ENCODE measurements at regions not wholly inside any gene's neighbourhood (a gene's known extent, or its start where the extent isn't known, plus 50 kb on each side); places are given as distances from the start of the nearest gene placed in this dataset.

DNA sequence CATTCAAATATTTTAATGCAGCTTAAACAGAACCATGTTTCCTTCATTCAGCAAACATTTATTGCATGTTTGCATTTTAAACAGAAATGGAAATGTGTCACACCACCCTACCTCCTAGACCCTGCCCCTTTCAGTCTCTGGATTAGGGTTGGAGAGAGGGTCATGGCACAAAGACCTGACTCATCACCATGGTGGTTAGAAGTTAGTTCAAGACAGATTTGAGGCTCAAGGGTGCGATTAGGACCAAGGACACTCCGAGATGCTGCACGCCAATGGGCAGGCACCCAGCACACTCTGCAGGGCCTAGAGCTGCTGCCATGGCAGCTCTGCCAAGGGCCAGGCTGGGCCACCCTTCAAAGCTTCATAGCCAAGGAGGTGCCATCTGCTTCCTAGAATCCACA lies 86.9 kb downstream of the NAV1 start:
- no peak for DNase-seq
- H3K27me3 Mint-ChIP-seq: no peaks in the 10 kb centered on the region
- no peak for ATAC-seq
- no peaks in the 10 kb centered on the region for H3K4me1 Mint-ChIP-seq
- H3K9me3 Mint-ChIP-seq: no peaks in the 10 kb centered on the region
- H3K27ac Mint-ChIP-seq: no peak overlapping the region
- no peak overlapping the region for H3K4me3 Mint-ChIP-seq

DNA sequence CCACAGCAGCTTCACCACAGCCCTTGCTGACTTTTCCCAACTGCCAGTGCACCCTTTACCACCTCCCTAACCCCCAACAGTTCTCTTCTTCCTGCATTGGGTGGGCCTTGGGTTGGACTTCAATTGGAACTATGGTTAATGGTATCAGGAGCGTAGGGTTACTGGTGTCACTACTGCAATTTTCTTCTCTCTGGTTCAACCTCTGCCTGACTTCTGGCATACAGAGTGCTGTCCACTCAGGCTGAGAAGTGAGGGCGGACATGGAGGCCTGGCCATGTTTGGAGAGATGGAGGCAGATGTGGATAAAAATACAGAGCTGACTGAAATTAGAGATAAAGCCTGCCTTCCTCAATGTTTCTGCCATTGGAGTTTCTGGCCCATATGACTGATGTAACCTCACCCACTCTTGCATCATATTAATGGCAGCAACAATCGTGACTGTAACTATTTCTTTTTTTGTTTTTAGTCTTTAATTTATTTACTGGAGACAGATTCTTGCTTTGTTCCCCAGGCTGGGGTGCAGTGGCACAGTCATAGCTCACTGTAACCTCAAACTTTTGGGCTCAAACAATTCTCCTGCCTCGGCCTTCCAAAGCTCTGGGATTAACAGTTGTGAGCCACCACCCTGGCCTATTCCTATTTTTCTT lies 87.8 kb downstream of the NAV1 start:
- Mint-ChIP-seq H3K4me1 (no peaks in the 10 kb centered on the region), H3K27ac (peak overlapping the region in 1 of 2 donors; percentile 77), H3K27me3 (no peaks in the 10 kb centered on the region), H3K9me3 (no peaks in the 10 kb centered on the region), H3K4me3 (no peak overlapping the region)
- DNase-seq (no peak), ATAC-seq (no peak)

DNA sequence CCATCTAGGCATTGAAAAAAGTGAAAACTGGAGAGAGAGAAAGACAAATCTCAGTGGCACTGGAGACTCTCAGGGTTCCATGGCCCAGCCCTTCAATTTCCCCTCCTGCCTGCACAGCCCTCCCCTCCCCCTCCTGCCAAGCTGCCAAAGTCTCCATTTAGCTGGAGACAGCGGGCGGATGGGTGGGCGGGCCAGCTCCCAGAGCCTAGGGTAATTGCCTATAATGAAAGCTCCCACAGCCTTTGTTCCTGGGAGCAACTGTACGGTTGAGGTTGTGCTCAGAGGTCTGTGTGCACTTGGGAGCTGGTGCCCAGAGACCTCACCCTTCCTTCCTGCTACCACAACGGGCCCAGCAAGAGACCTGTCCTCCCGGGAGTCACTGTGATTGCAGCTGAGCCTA lies 89.6 kb downstream of the NAV1 start:
- no peak overlapping the region for H3K27ac Mint-ChIP-seq
- no peak overlapping the region for H3K4me3 Mint-ChIP-seq
- DNase-seq (no peak), ATAC-seq (no peak)
- H3K4me1 Mint-ChIP-seq: no peaks in the 10 kb centered on the region
- H3K27me3 Mint-ChIP-seq: no peaks in the 10 kb centered on the region
- H3K9me3 Mint-ChIP-seq: no peaks in the 10 kb centered on the region

DNA sequence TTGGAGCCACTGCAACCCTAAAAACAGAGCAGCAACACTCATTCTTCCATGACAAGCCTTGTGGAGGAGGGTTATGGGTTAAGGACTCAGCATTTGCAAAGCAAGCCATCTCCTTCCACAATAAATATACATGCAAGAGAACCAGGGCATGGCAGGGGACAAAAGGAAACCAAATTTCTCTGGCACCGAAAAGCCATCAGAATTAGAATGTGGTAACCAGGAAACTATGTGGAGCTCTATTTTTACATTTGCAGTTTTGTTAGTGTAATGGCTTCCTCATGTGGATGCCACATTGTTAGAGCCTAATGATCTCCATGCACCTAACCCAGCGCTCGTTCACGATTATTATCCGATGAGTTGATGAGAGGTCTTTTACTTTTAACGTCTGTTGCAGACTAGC lies 91.7 kb downstream of the NAV1 start:
- DNase-seq: no peak
- H3K9me3 Mint-ChIP-seq: no peaks in the 10 kb centered on the region
- ATAC-seq: no peak
- no peak overlapping the region for H3K27ac Mint-ChIP-seq
- H3K4me1 Mint-ChIP-seq: no peaks in the 10 kb centered on the region
- H3K4me3 Mint-ChIP-seq: no peak overlapping the region
- no peaks in the 10 kb centered on the region for H3K27me3 Mint-ChIP-seq

DNA sequence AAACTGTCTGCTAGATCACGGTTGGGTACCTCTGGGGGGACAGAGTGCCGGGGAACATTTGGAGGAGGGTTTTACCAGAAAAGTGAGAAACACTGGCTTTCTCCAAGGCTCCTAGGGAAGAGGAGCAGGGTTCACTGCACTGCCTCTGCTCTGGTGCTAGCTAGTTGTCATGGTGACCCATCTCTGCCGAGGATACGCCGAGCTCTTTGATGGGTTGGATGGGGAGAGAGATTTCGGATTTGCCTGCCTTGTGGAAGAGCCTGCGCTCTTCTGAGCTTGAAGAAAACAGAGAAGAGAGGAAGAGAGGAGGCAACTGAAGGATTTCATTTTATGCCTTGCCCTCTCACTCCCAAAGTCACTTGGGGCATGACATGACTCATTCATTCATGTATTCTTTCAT lies 92.1 kb downstream of the NAV1 start:
- no peaks in the 10 kb centered on the region for H3K27me3 Mint-ChIP-seq
- ATAC-seq: no peak
- no peaks in the 10 kb centered on the region for H3K4me1 Mint-ChIP-seq
- no peaks in the 10 kb centered on the region for H3K9me3 Mint-ChIP-seq
- DNase-seq: no peak
- no peak overlapping the region for H3K4me3 Mint-ChIP-seq
- peak overlapping the region in 1 of 2 donors; percentile 7 for H3K27ac Mint-ChIP-seq

DNA sequence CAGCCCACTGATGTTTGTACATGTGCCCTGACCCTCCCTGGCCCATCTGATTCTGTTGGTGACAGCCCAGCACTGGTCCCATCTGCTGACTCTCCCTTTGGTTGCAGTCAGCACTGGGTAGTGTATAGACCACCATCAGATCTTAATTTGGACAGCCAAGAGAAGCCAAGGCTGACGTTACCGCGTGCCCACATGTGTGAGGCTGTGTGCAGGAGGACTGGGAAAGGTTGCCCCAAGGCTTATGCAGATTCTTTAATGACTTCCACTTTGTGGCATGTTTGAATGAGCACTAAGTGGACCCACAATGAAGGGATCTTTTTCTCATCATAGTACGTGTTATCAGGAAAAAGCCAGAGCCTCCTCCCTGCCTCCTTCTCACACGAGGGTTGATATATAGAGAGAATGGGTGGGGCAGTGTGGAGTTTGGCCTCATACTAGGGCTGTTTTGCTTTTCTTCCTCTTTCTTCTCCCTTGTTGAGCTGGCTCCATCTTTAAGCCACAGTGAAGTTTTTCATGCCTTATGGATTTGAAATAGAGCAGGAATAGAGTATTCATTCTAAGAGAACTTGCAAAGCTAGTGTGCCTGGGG lies 93.5 kb downstream of the NAV1 start:
- no peaks in the 10 kb centered on the region for H3K4me1 Mint-ChIP-seq
- H3K9me3 Mint-ChIP-seq: no peaks in the 10 kb centered on the region
- H3K27me3 Mint-ChIP-seq: no peaks in the 10 kb centered on the region
- H3K4me3 Mint-ChIP-seq: no peak overlapping the region
- ATAC-seq (no peak), DNase-seq (no peak)
- no peak overlapping the region for H3K27ac Mint-ChIP-seq

DNA sequence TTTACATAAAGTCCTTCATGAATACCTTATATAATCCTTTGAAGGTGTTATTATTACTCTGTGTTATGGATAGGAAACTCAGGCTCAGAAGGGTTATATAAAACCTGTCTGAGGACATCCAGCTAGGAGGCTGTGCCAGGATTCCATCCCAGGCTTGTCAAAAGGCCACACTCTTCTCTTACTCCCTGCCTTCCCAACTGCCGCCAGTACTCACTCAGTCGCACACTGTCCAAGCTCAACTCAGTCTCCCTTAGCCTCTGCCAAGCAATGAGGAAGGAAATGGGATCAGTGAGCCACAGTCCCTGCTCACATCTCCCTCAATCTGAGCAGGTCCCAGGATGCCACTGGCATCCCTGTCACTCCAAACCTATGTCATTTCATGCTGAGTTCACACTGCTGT lies 94.4 kb downstream of the NAV1 start:
- no peak for DNase-seq
- no peaks in the 10 kb centered on the region for H3K9me3 Mint-ChIP-seq

DNA sequence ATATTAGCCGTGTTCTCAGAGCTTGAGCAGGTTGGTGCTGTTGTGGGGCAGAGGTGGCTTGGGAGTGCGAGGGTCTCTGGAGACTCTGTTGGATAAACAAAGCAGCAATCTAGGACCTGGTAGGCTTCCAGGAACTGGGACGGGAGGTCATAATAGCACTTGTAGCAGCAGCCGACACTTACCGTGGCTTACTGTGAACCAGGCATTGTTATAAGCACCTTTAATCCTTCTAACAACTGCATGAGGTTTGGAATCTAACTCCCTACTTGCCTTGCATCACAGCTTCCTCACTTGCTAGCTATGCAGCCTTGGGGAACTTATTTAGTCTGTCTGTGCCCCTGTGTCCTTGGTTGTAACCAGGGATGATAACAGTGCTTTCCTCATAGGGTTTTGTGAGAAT lies 94.9 kb downstream of the NAV1 start:
- no peak for ATAC-seq
- H3K27ac Mint-ChIP-seq: no peak overlapping the region
- no peaks in the 10 kb centered on the region for H3K9me3 Mint-ChIP-seq
- H3K4me1 Mint-ChIP-seq: no peaks in the 10 kb centered on the region
- H3K27me3 Mint-ChIP-seq: no peaks in the 10 kb centered on the region
- DNase-seq: no peak
- H3K4me3 Mint-ChIP-seq: no peak overlapping the region

More for the DNA sequence above, 94.4 kb downstream of the NAV1 start:
- Mint-ChIP-seq H3K27ac (no peak overlapping the region), H3K4me1 (no peaks in the 10 kb centered on the region), H3K4me3 (no peak overlapping the region), H3K27me3 (no peaks in the 10 kb centered on the region)
- ATAC-seq: no peak

DNA sequence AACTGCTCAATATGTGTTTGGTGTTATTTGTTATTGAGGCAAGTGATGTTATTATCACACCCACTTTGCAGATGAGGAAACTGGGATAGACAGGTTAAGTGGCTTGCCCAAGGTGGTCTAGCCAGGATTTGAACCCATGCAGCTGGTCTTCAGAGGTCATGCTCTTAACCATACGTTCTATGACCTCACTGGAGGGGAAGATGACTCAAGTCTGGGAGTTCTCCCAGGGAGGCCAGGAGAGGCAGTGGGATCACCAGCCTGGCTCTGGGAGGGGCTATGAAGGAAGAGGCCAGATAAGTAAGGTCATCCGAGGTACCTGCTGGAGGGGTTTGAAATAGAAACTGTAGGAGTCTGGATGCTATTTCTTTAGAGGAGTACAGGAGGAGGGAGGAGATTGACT lies 95.3 kb downstream of the NAV1 start:
- no peaks in the 10 kb centered on the region for H3K27me3 Mint-ChIP-seq
- no peak for DNase-seq
- H3K9me3 Mint-ChIP-seq: no peaks in the 10 kb centered on the region

DNA sequence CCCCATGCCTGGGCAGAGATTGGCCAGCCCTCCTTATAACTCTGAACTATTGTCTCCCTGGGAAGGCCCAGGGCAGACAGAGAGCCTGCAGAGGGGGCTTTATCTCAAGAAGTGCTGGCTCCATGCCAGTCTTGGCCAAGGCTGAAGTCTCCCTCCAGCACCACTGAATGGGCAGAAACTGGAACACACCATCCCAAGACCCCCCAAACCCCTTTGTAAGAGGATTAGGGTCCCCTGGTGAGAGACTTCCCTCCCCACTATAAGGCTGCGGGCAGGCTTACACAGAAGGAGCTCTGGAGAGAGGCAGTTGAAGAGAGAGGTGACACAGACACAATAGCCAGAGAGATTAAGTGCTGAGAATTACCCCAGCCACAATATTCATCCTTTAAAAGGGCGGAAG lies 97.2 kb downstream of the NAV1 start:
- no peak for ATAC-seq
- no peaks in the 10 kb centered on the region for H3K4me1 Mint-ChIP-seq
- no peaks in the 10 kb centered on the region for H3K27me3 Mint-ChIP-seq
- no peaks in the 10 kb centered on the region for H3K9me3 Mint-ChIP-seq
- DNase-seq: no peak
- H3K27ac Mint-ChIP-seq: no peak overlapping the region
- H3K4me3 Mint-ChIP-seq: no peak overlapping the region

More for the DNA sequence above, 95.3 kb downstream of the NAV1 start:
- no peaks in the 10 kb centered on the region for H3K4me1 Mint-ChIP-seq
- H3K4me3 Mint-ChIP-seq: no peak overlapping the region
- no peak overlapping the region for H3K27ac Mint-ChIP-seq
- ATAC-seq: no peak

DNA sequence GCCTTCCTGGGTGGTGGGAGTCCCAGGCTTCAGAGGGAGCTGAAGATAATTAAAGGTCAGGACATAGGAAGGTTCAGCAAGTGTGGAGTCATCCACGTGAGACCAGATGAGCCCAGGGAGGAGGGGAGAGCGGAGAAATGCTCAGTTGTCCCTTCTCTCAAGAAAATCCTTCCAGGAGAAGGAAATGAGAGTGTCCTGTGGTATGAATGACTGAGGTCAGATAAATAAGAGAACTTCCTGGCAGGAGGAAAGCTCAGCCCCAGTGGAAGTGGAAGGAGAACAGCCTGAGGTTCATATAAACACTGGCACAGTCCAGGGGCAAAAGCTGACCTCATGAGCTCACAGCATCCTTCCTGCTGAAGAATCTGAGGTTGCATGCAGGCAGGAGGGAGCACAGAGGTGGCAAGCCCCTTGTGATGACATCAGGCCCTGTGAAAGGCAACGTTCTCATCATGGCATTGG lies 97.6 kb downstream of the NAV1 start:
- no peak for DNase-seq
- H3K4me3 Mint-ChIP-seq: no peak overlapping the region
- no peaks in the 10 kb centered on the region for H3K9me3 Mint-ChIP-seq
- no peak overlapping the region for H3K27ac Mint-ChIP-seq
- no peaks in the 10 kb centered on the region for H3K4me1 Mint-ChIP-seq
- no peak for ATAC-seq
- H3K27me3 Mint-ChIP-seq: no peaks in the 10 kb centered on the region

DNA sequence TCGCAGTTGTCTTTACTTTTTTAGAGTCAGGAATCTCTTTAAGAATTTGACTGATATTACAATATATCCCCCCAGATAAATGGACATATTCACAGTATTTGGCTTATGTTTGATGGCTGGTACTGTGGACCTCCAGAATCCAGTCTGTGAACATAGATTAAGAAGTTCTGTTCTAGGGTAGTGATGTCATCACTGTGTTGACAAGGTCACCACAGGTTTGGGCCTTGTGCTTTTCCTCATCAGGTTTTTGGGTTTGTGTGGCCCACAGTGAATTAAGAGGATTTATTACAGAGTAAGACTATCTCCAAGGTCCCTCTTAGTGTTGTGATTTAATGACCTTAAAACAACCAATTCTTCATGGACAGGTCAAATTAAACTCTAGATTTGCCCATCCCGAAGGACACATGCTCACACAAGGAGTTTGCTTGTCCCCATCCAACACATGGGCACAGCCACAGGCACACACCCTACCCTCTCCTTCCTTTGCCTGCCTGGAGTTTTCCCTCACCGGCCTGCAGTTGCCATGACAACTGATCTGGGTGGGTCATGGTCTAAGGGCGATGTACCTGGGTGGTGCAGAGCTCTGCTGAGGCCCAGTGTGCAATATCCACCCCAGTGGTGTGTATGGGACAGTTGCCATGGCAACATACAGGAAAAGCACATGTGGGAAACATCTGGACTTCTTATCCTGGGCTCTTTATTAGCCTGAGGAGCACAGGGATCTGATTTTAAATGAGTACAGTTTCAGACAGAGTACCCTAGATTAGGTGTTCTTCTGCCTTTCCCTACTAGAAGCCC lies 98.6 kb downstream of the NAV1 start:
- no peaks in the 10 kb centered on the region for H3K4me1 Mint-ChIP-seq
- DNase-seq: no peak

DNA sequence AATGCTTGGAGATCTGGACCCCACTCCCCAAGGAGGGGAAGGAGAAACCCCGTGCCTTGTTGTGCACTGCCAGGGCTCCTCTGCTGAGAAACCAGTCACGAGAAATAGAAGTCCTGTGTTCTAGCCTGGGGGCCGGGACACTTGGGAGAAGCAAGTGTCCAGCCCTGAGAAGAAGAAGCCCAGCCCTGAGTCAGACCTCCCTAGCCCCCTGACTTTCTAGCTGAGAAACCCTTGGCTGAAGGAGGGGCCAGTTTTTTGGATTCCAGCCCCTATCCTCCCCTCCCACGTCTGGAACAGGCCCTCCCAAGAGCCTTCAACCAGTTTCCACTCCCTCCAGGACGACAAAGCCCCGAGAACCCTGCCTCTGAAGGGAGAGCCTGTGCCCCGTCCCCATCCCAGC lies 100.5 kb downstream of the NAV1 start:
- H3K4me1 Mint-ChIP-seq: no peaks in the 10 kb centered on the region
- no peak overlapping the region for H3K4me3 Mint-ChIP-seq
- H3K27me3 Mint-ChIP-seq: peaks cover 15% of the 10 kb centered on the region
- ATAC-seq (no peak), DNase-seq (no peak)
- no peaks in the 10 kb centered on the region for H3K9me3 Mint-ChIP-seq
- no peak overlapping the region for H3K27ac Mint-ChIP-seq

More for the DNA sequence above, 98.6 kb downstream of the NAV1 start:
- Mint-ChIP-seq H3K4me3 (no peak overlapping the region), H3K9me3 (no peaks in the 10 kb centered on the region), H3K27ac (no peak overlapping the region), H3K27me3 (no peaks in the 10 kb centered on the region)
- ATAC-seq: no peak

DNA sequence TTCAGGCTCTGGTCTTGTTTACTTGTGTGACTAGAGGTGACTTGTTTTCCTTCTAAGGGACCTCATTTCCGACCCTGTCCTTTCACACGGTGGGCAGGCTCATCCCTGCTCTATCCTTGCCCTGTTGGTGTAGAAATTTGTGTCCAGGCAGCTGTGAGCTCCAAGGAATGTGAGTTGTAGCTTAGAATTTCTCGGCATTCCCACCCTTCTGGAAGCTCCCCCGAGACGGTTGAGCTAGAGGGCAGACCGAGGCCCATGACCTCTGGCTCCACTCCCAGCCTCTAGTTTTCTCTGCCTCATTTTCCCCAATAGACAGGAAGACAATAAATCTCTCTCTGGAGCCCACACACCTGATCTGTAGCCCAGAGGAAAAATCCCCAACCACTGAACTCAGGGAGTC lies 100.9 kb downstream of the NAV1 start:
- H3K27ac Mint-ChIP-seq: peak overlapping the region in 1 of 2 donors; percentile 29
- H3K9me3 Mint-ChIP-seq: no peaks in the 10 kb centered on the region
- H3K27me3 Mint-ChIP-seq: peaks cover 15% of the 10 kb centered on the region
- H3K4me3 Mint-ChIP-seq: no peak overlapping the region
- DNase-seq (no peak), ATAC-seq (no peak)
- no peaks in the 10 kb centered on the region for H3K4me1 Mint-ChIP-seq

DNA sequence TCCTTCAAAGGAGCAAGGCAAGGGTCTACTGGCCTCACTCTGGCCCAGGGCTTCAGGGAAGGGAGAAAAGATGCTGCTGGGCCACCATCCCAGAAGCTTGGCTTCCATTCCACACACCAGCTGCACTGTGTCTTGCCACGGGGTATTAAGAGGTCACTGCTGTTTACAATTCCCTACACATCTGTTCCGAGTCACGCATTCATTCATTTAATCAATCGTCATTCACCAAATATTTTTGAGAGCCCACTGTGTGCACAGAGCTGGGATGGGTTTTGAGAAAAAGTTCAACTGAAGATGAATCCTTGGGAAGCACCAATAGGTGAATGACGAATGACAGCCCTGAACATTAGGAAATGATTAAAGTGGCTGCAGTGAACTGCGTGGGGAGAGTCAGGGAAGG lies 101.7 kb downstream of the NAV1 start:
- DNase-seq: no peak
- Mint-ChIP-seq H3K27me3 (peaks cover 15% of the 10 kb centered on the region), H3K4me3 (no peak overlapping the region), H3K27ac (no peak overlapping the region), H3K4me1 (no peaks in the 10 kb centered on the region), H3K9me3 (no peaks in the 10 kb centered on the region)
- ATAC-seq: no peak

DNA sequence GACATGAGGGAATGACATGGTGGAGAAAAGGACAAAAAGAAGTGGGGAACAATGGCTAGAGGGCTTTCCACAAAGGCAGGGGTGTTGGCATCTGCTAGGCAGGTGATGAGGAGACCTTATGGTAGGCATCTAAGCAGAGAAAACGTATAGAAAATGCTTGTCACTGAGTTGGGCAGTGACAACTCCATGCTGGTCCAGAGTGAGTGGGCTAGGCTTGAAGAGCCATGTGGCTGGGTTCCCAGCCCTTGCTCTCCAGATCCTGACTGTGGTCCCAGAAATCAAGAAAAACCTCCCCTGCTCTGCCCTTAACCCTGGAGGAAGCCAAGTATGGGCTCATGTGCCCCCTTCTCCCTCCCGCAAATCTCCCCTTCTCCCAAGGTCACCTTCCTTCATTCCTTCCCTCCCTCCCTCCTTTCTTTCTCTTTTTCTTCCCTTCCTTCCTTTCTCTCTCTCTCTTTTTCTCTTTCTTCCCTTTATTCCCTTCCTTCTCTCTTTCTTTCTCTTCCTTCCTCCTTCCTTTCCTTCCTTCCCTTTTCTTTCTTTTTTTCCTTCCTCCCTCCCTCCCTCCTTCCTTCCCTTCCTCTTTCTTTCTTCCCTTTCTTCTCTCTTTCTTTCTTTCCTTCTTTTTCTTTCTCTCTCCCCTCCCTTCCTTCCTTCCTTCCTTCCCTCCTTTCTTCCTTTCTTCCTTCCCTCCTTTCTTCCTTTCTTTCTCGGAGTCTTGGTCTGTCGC lies 102.8 kb downstream of the NAV1 start:
- ATAC-seq (no peak), DNase-seq (no peak)
- no peak overlapping the region for H3K27ac Mint-ChIP-seq
- H3K4me3 Mint-ChIP-seq: no peak overlapping the region
- H3K9me3 Mint-ChIP-seq: no peaks in the 10 kb centered on the region
- H3K4me1 Mint-ChIP-seq: no peaks in the 10 kb centered on the region
- H3K27me3 Mint-ChIP-seq: peaks cover 24% of the 10 kb centered on the region
